ENCODE measurements at regions not wholly inside any gene's neighbourhood (a gene's known extent, or its start where the extent isn't known, plus 50 kb on each side); places are given as distances from the start of the nearest gene placed in this dataset.

- no peaks in the 10 kb centered on the region for H3K27me3 ChIP-seq (ENCODE audit: control insufficient read depth in 3 of 3, insufficient read depth in 3 of 3, low read length in 2 of 3)
- no peak overlapping the region for H3K27ac ChIP-seq (ENCODE audit: low read depth in 1 of 2, low read length in 1 of 2)
- DNase-seq (no peak), ATAC-seq (ENCODE audit: insufficient read depth, low FRiP score) (no peak)
- H3K9ac ChIP-seq (ENCODE audit: insufficient read depth in 1 of 2, low read length in 2 of 2) = no peak overlapping the region
- WGBS, 2 donors = 81 to 93% methylated on average over 3 of the region's 3 CpGs
- no peaks in the 10 kb centered on the region for H3K36me3 ChIP-seq (ENCODE audit: control insufficient read depth in 4 of 4, insufficient read depth in 4 of 4, low read length in 4 of 4)
- peaks cover 0 to 2% (median 0%) of the 10 kb centered on the region in 4 donors for H3K9me3 ChIP-seq (ENCODE audit: control insufficient read depth in 4 of 4, insufficient read depth in 3 of 4, low read length in 3 of 4)
- TF ChIP-seq CTCF (IDR thresholded peaks at IDR 0.05; ENCODE audit: control extremely low read depth, extremely low read depth) = no peak
- H3K4me1 ChIP-seq (ENCODE audit: control insufficient read depth in 5 of 5, insufficient read depth in 5 of 5, low read length in 5 of 5) = no peaks in the 10 kb centered on the region
- H3K4me3 ChIP-seq = no peak overlapping the region
Observed at GRCh38 chr13:53463106-53463505, 434.5 kb downstream of the OLFM4 start.

- Histone ChIP-seq H3K27me3 (ENCODE audit: control insufficient read depth in 3 of 3, insufficient read depth in 3 of 3, low read length in 2 of 3) (no peaks in the 10 kb centered on the region), H3K4me3 (no peak overlapping the region), H3K9me3 (ENCODE audit: control insufficient read depth in 4 of 4, insufficient read depth in 3 of 4, low read length in 3 of 4) (peaks cover 0 to 2% (median 0%) of the 10 kb centered on the region in 4 donors), H3K4me1 (ENCODE audit: control insufficient read depth in 5 of 5, insufficient read depth in 5 of 5, low read length in 5 of 5) (no peaks in the 10 kb centered on the region), H3K9ac (ENCODE audit: insufficient read depth in 1 of 2, low read length in 2 of 2) (no peak overlapping the region), H3K36me3 (ENCODE audit: control insufficient read depth in 4 of 4, insufficient read depth in 4 of 4, low read length in 4 of 4) (no peaks in the 10 kb centered on the region), H3K27ac (ENCODE audit: low read depth in 1 of 2, low read length in 1 of 2) (no peak overlapping the region)
- ATAC-seq (ENCODE audit: insufficient read depth, low FRiP score) (no peak), DNase-seq (no peak)
- 88 to 89% methylated on average over 1 of the region's 1 CpG for WGBS, 2 donors
- TF ChIP-seq CTCF (IDR thresholded peaks at IDR 0.05; ENCODE audit: control extremely low read depth, extremely low read depth) = no peak
Observed at GRCh38 chr13:53466576-53466975, 438.0 kb downstream of the OLFM4 start.

GRCh38 chr13:53473397-53473796 lies 444.8 kb downstream of the OLFM4 start:
- no peaks in the 10 kb centered on the region for H3K9me3 ChIP-seq (ENCODE audit: control insufficient read depth in 4 of 4, insufficient read depth in 3 of 4, low read length in 3 of 4)
- no peak overlapping the region for H3K4me3 ChIP-seq
- no peaks in the 10 kb centered on the region for H3K36me3 ChIP-seq (ENCODE audit: control insufficient read depth in 4 of 4, insufficient read depth in 4 of 4, low read length in 4 of 4)
- H3K4me1 ChIP-seq (ENCODE audit: control insufficient read depth in 5 of 5, insufficient read depth in 5 of 5, low read length in 5 of 5) = no peaks in the 10 kb centered on the region
- H3K27me3 ChIP-seq (ENCODE audit: control insufficient read depth in 3 of 3, insufficient read depth in 3 of 3, low read length in 2 of 3) = no peaks in the 10 kb centered on the region
- ATAC-seq (ENCODE audit: insufficient read depth, low FRiP score) (no peak), DNase-seq (no peak)
- no peak for TF ChIP-seq CTCF (IDR thresholded peaks at IDR 0.05; ENCODE audit: control extremely low read depth, extremely low read depth)
- H3K9ac ChIP-seq (ENCODE audit: insufficient read depth in 1 of 2, low read length in 2 of 2) = no peak overlapping the region
- H3K27ac ChIP-seq (ENCODE audit: low read depth in 1 of 2, low read length in 1 of 2) = no peak overlapping the region
- WGBS, 2 donors = 41 to 47% methylated on average over 4 of the region's 4 CpGs

- Histone ChIP-seq H3K27ac (ENCODE audit: low read depth in 1 of 2, low read length in 1 of 2) (no peak overlapping the region), H3K4me3 (no peak overlapping the region), H3K36me3 (ENCODE audit: control insufficient read depth in 4 of 4, insufficient read depth in 4 of 4, low read length in 4 of 4) (no peaks in the 10 kb centered on the region), H3K9ac (ENCODE audit: insufficient read depth in 1 of 2, low read length in 2 of 2) (no peak overlapping the region), H3K9me3 (ENCODE audit: control insufficient read depth in 4 of 4, insufficient read depth in 3 of 4, low read length in 3 of 4) (no peaks in the 10 kb centered on the region), H3K27me3 (ENCODE audit: control insufficient read depth in 3 of 3, insufficient read depth in 3 of 3, low read length in 2 of 3) (no peaks in the 10 kb centered on the region), H3K4me1 (ENCODE audit: control insufficient read depth in 5 of 5, insufficient read depth in 5 of 5, low read length in 5 of 5) (no peaks in the 10 kb centered on the region)
- DNase-seq (no peak), ATAC-seq (ENCODE audit: insufficient read depth, low FRiP score) (no peak)
- 71 to 74% methylated on average over 2 of the region's 2 CpGs for WGBS, 2 donors
- TF ChIP-seq CTCF (IDR thresholded peaks at IDR 0.05; ENCODE audit: control extremely low read depth, extremely low read depth) = no peak
Observed at GRCh38 chr13:53474878-53475277, 446.3 kb downstream of the OLFM4 start.
